SK-N-SH treated with all-trans-retinoic acid at 6 μM for 48 hours (cell line): ENCODE measurements at regions not wholly inside any gene's neighbourhood (a gene's known extent, or its start where the extent isn't known, plus 50 kb on each side); places are given as distances from the start of the nearest gene placed in this dataset.

ENCODE experiments used
- ATAC-seq: fragments of 200-7000 bp; cut with Tn5 transposase; 3 replicates; pipeline ENCODE4 v1.9.1; 2020; ENCODE audit warnings: mild to moderate bottlenecking, moderate library complexity
- ARNTL ChIP-seq: fragments of 450-650 bp; formaldehyde crosslinking; IDR thresholded peaks from 2 replicates; pipeline ENCODE4 v1.5.0; 2020; ENCODE audit warnings: low read depth, mild to moderate bottlenecking, moderate library complexity, borderline replicate concordance
- BACH2 ChIP-seq: fragments of 250-450 bp; sonication (Bioruptor Pico); IDR thresholded peaks from 2 replicates; pipeline ENCODE4 v1.9.0; 2021; ENCODE audit warnings: mild to moderate bottlenecking, borderline replicate concordance
- CREB5 ChIP-seq: fragments of 250-450 bp; sonication (Bioruptor Pico); IDR thresholded peaks from 2 replicates; pipeline ENCODE4 v1.5.1; 2020; ENCODE audit warnings: low read depth, mild to moderate bottlenecking, moderate library complexity
- CSRNP3 ChIP-seq: fragments of 250-450 bp; sonication (Bioruptor Pico); IDR thresholded peaks from 2 replicates; pipeline ENCODE4 v1.5.1; 2021; ENCODE audit warnings: mild to moderate bottlenecking, moderate library complexity
- GLIS3 ChIP-seq: fragments of 250-450 bp; sonication (Bioruptor Pico); IDR thresholded peaks from 2 replicates; pipeline ENCODE4 v1.5.0; 2020; ENCODE audit warnings: mild to moderate bottlenecking, moderate library complexity
- ISL1 ChIP-seq: fragments of 250-450 bp; sonication (Bioruptor Pico); IDR thresholded peaks from 2 replicates; pipeline ENCODE4 v2.1.2; 2022; ENCODE audit warnings: mild to moderate bottlenecking, moderate library complexity
- OSR1 ChIP-seq: fragments of 250-450 bp; sonication (Bioruptor Pico); IDR thresholded peaks from 2 replicates; pipeline ENCODE4 v1.8.0; 2022; ENCODE audit warnings: moderate library complexity, mild to moderate bottlenecking, inconsistent platforms
- PATZ1 ChIP-seq: fragments of 250-450 bp; sonication (Bioruptor Pico); IDR thresholded peaks from 2 replicates; pipeline ENCODE4 v1.8.0; 2020; ENCODE audit warnings: mild to moderate bottlenecking, moderate library complexity, borderline replicate concordance
- POU6F1 ChIP-seq: fragments of 250-450 bp; sonication (Bioruptor Pico); IDR thresholded peaks from 2 replicates; pipeline ENCODE4 v1.8.0; 2021; ENCODE audit warnings: low read depth, mild to moderate bottlenecking, moderate library complexity, borderline replicate concordance
- PPARA ChIP-seq: fragments of 250-450 bp; sonication (Bioruptor Pico); IDR thresholded peaks from 2 replicates; pipeline ENCODE4 v1.5.0; 2020; ENCODE audit warnings: mild to moderate bottlenecking, borderline replicate concordance
- RARB ChIP-seq: fragments of 250-450 bp; sonication (Bioruptor Pico); IDR thresholded peaks from 2 replicates; pipeline ENCODE4 v1.8.0; 2021; ENCODE audit warnings: mild to moderate bottlenecking, moderate library complexity
- SNAI2 ChIP-seq: fragments of 250-450 bp; sonication (Bioruptor Pico); IDR thresholded peaks from 2 replicates; pipeline ENCODE4 v1.5.0; 2020; ENCODE audit warnings: mild to moderate bottlenecking, moderate library complexity
- TCF4 ChIP-seq: fragments of 250-450 bp; sonication (Bioruptor Pico); IDR thresholded peaks from 2 replicates; pipeline ENCODE4 v1.8.0; 2021; ENCODE audit warnings: mild to moderate bottlenecking, moderate library complexity, borderline replicate concordance
- TSHZ2 ChIP-seq: fragments of 250-450 bp; sonication (Bioruptor Pico); IDR thresholded peaks from 2 replicates; pipeline ENCODE4 v1.5.0; 2020; ENCODE audit warnings: mild to moderate bottlenecking, moderate library complexity
- ZC3H10 ChIP-seq: fragments of 250-450 bp; sonication (Bioruptor Pico); IDR thresholded peaks from 2 replicates; pipeline ENCODE4 v1.5.1; 2021; ENCODE audit warnings: mild to moderate bottlenecking, moderate library complexity
- ZFP3 ChIP-seq: fragments of 250-450 bp; sonication (Bioruptor Pico); IDR thresholded peaks from 2 replicates; pipeline ENCODE4 v1.5.0; 2020; ENCODE audit warnings: mild to moderate bottlenecking, moderate library complexity
- ZFP30 ChIP-seq: fragments of 450-650 bp; formaldehyde crosslinking; IDR thresholded peaks from 2 replicates; pipeline ENCODE4 v1.5.0; 2022; ENCODE audit warnings: mild to moderate bottlenecking, moderate library complexity
- ZNF565 ChIP-seq: fragments of 450-650 bp; formaldehyde crosslinking; conservative IDR thresholded peaks from 2 replicates; pipeline ENCODE4 v1.5.0; 2020; ENCODE audit warnings: low read depth, mild to moderate bottlenecking, moderate library complexity
- ZNF70 ChIP-seq: fragments of 450-650 bp; formaldehyde crosslinking; IDR thresholded peaks from 2 replicates; pipeline ENCODE4 v1.5.0; 2020; ENCODE audit warnings: mild to moderate bottlenecking, moderate library complexity
- ZNF8 ChIP-seq: fragments of 450-650 bp; formaldehyde crosslinking; IDR thresholded peaks from 2 replicates; pipeline ENCODE4 v1.5.0; 2020; ENCODE audit warnings: mild to moderate bottlenecking, moderate library complexity

- TF ChIP-seq CREB5 (no peak), CSRNP3 (CRISPR knock-in tag) (no peak)
These were observed 91.0 kb downstream of the ISX start (continued) for GRCh38 chr22:35156945-35157344.

GRCh38 chr22:35158336-35158735 lies 92.4 kb downstream of the ISX start:
- TF ChIP-seq GLIS3 = no peak
- TF ChIP-seq TCF4 (CRISPR knock-in tag) = no peak
- no peak for TF ChIP-seq CSRNP3 (CRISPR knock-in tag)
- TF ChIP-seq ZFP30 (CRISPR knock-in tag) = no peak
- TF ChIP-seq PPARA = no peak
- no peak for TF ChIP-seq POU6F1 (CRISPR knock-in tag)
- TF ChIP-seq ISL1 (CRISPR knock-in tag) = no peak
- no peak for TF ChIP-seq ZNF8 (CRISPR knock-in tag)
- no peak for TF ChIP-seq OSR1 (CRISPR knock-in tag)
- TF ChIP-seq BACH2 (CRISPR knock-in tag) = no peak
- TF ChIP-seq PATZ1 (CRISPR knock-in tag) = no peak
- no peak for TF ChIP-seq ZNF70
- no peak for TF ChIP-seq ARNTL (CRISPR knock-in tag)
- TF ChIP-seq SNAI2 (CRISPR knock-in tag) = no peak
- no peak for TF ChIP-seq ZC3H10 (CRISPR knock-in tag)
- TF ChIP-seq ZFP3 (CRISPR knock-in tag) = no peak
- no peak for TF ChIP-seq RARB
- ATAC-seq = no peak

GRCh38 chr22:35159343-35159742 lies 93.4 kb downstream of the ISX start:
- ATAC-seq = no peak
- TF ChIP-seq ZFP30 (CRISPR knock-in tag) (no peak), TSHZ2 (CRISPR knock-in tag) (no peak), POU6F1 (CRISPR knock-in tag) (no peak), PATZ1 (CRISPR knock-in tag) (no peak), ZNF8 (CRISPR knock-in tag) (no peak), BACH2 (CRISPR knock-in tag) (no peak), ZC3H10 (CRISPR knock-in tag) (no peak), ZNF565 (CRISPR knock-in tag) (no peak), CREB5 (no peak), PPARA (no peak), ZNF70 (no peak)
